Vagina (tissue), 2 donors: ENCODE measurements at regions not wholly inside any gene's neighbourhood (a gene's known extent, or its start where the extent isn't known, plus 50 kb on each side); places are given as distances from the start of the nearest gene placed in this dataset.

Experiments used
- CTCF ChIP-seq, 3 experiments: fragments of 450-650 bp in 2 of 3; fragments of 200-600 bp in 1 of 3; sonication (generic) in 1 of 3; IDR thresholded peaks; one replicate each; pipeline ENCODE4 v1.5.1; 2017 to 2019; ENCODE audit warnings: antibody characterized with exemption in 3 of 3, mild to moderate bottlenecking in 2 of 3, moderate library complexity in 2 of 3
- POLR2AphosphoS5 ChIP-seq, 2 donors: sonication (generic); formaldehyde crosslinking; IDR thresholded peaks; one replicate each; pipeline ENCODE4 v1.9.0; 2017; ENCODE audit warnings: antibody characterized with exemption in 2 of 2, mild to moderate bottlenecking in 2 of 2, low read depth in 1 of 2; ENCODE audit not compliant: insufficient read depth in 1 of 2

GRCh38 chr18:7480879-7481278 is 86.2 kb upstream of the PTPRM start:
- TF ChIP-seq POLR2AphosphoS5 (IDR thresholded peaks at IDR 0.05; ENCODE audit: insufficient read depth in 1 of 2, low read depth in 1 of 2) (no peak), CTCF (IDR thresholded peaks at IDR 0.05) (no peak)
